GM23338 (cell line): ENCODE measurements at regions not wholly inside any gene's neighbourhood (a gene's known extent, or its start where the extent isn't known, plus 50 kb on each side); places are given as distances from the start of the nearest gene placed in this dataset.
"Not testable (repeated sequence)": the region's sequence is repeated elsewhere in the genome, so short reads cannot be mapped to it uniquely, and the experiment has no call there.

Experiments
- ATAC-seq: fragments of 200-7000 bp; cut with Tn5 transposase; 3 replicates; pipeline ENCODE4 v1.9.1; 2020
- DNase-seq: peaks from one replicate; pipeline ENCODE4 v3.0.0-alpha.2; 2015; ENCODE audit warnings: low spot score
- H2AFZ ChIP-seq: fragments of 200-600 bp; sonication (generic); 2 replicates; pipeline ENCODE4 v1.8.0; 2016; ENCODE audit warnings: antibody characterized with exemption, mild to moderate bottlenecking, moderate library complexity
- H3F3A ChIP-seq: fragments of 200-600 bp; sonication (generic); replicated peaks from 2 replicates; pipeline ENCODE4 v1.8.0; 2017; ENCODE audit warnings: antibody characterized with exemption, mixed run types, low read depth
- H3K27ac ChIP-seq: fragments of 200-600 bp; sonication (generic); 2 replicates; pipeline ENCODE4 v1.6.1; 2016; ENCODE audit warnings: low read depth
- H3K27me3 ChIP-seq: fragments of 200-600 bp; sonication (generic); 2 replicates; pipeline ENCODE4 v1.8.0; 2016; ENCODE audit warnings: mild to moderate bottlenecking, mixed run types, moderate library complexity; ENCODE audit not compliant: insufficient read depth
- H3K36me3 ChIP-seq: fragments of 200-600 bp; sonication (generic); 2 replicates; pipeline ENCODE4 v1.8.0; 2016; ENCODE audit warnings: mild to moderate bottlenecking; ENCODE audit not compliant: insufficient read depth
- H3K4me1 ChIP-seq: fragments of 200-600 bp; sonication (generic); 2 replicates; pipeline ENCODE4 v1.8.0; 2016; ENCODE audit warnings: mild to moderate bottlenecking, moderate library complexity; ENCODE audit not compliant: insufficient read depth
- H3K4me2 ChIP-seq: fragments of 200-600 bp; sonication (generic); 2 replicates; pipeline ENCODE4 v1.7.1; 2017; ENCODE audit warnings: mixed run types
- H3K4me3 ChIP-seq: fragments of 200-600 bp; sonication (generic); 2 replicates; pipeline ENCODE4 v1.6.1; 2016; ENCODE audit warnings: mixed run types
- H3K79me2 ChIP-seq: fragments of 200-600 bp; sonication (generic); replicated peaks from 2 replicates; pipeline ENCODE4 v1.8.0; 2017; ENCODE audit warnings: mild to moderate bottlenecking; ENCODE audit not compliant: insufficient read depth
- H3K9me2 ChIP-seq: fragments of 200-600 bp; sonication (generic); 2 replicates; pipeline ENCODE4 v1.8.0; 2017; ENCODE audit not compliant: insufficient read depth
- H4K20me1 ChIP-seq: fragments of 200-600 bp; sonication (generic); replicated peaks from 2 replicates; pipeline ENCODE4 v1.8.0; 2017; ENCODE audit warnings: mild to moderate bottlenecking; ENCODE audit not compliant: insufficient read depth
- H3K27ac Mint-ChIP-seq: 2 replicates; pipeline ENCODE4 v1.8.0; 2020; ENCODE audit warnings: inconsistent platforms, mild to moderate bottlenecking, moderate library complexity, mixed read lengths
- H3K27me3 Mint-ChIP-seq: 3 replicates; pipeline ENCODE4 v1.8.0; 2022; ENCODE audit warnings: low read depth, mild to moderate bottlenecking, moderate library complexity, mixed read lengths, inconsistent platforms; ENCODE audit not compliant: insufficient read depth, poor library complexity
- H3K36me3 Mint-ChIP-seq: 3 replicates; pipeline ENCODE4 v1.8.0; 2021; ENCODE audit warnings: low read depth, mild to moderate bottlenecking, inconsistent platforms, moderate library complexity, mixed read lengths
- H3K4me1 Mint-ChIP-seq: 3 replicates; pipeline ENCODE4 v1.8.0; 2020; ENCODE audit warnings: mild to moderate bottlenecking, inconsistent platforms, mixed read lengths
- H3K4me3 Mint-ChIP-seq: 3 replicates; pipeline ENCODE4 v1.8.0; 2021; ENCODE audit warnings: moderate library complexity, mild to moderate bottlenecking, inconsistent platforms, mixed read lengths
- H3K9me3 Mint-ChIP-seq: 3 replicates; pipeline ENCODE4 v1.8.0; 2020; ENCODE audit warnings: moderate library complexity, mild to moderate bottlenecking, inconsistent platforms, mixed read lengths
- CREB1 ChIP-seq: fragments of 250-450 bp; sonication (Bioruptor Pico); IDR thresholded peaks from 2 replicates; pipeline ENCODE4 v1.5.0; 2020; ENCODE audit warnings: low read depth, mild to moderate bottlenecking, moderate library complexity
- NANOG ChIP-seq: IDR thresholded peaks from 2 replicates; pipeline ENCODE4 v1.6.1; 2016; ENCODE audit warnings: antibody characterized with exemption, borderline replicate concordance
- REST ChIP-seq: IDR thresholded peaks from one replicate; pipeline ENCODE4 v1.6.1; 2018; ENCODE audit warnings: antibody characterized with exemption; ENCODE audit not compliant: unreplicated experiment
- ZNF114 ChIP-seq: fragments of 250-450 bp; sonication (Bioruptor Pico); IDR thresholded peaks from 2 replicates; pipeline ENCODE4 v1.5.0; 2020; ENCODE audit warnings: mild to moderate bottlenecking, moderate library complexity
- ZNF462 ChIP-seq: fragments of 250-450 bp; sonication (Bioruptor Pico); IDR thresholded peaks from 2 replicates; pipeline ENCODE4 v1.5.0; 2020; ENCODE audit warnings: mild to moderate bottlenecking, moderate library complexity

- not testable (repeated sequence) for H3K4me2 ChIP-seq, ATAC-seq, H3K9me2 ChIP-seq, H3F3A ChIP-seq, H3K4me1 ChIP-seq, H3K27ac Mint-ChIP-seq, DNase-seq, H3K4me3 Mint-ChIP-seq, H3K36me3 Mint-ChIP-seq, H3K4me3 ChIP-seq, H2AFZ ChIP-seq, H4K20me1 ChIP-seq, H3K36me3 ChIP-seq, H3K27me3 ChIP-seq, H3K27ac ChIP-seq, H3K27me3 Mint-ChIP-seq, H3K79me2 ChIP-seq, H3K9me3 Mint-ChIP-seq
- H3K4me1 Mint-ChIP-seq = peaks cover 14% of the 10 kb centered on the region; the same call in 2 of the 3 replicates
Measured at GRCh38 chr6:8832695-8833094, 397.4 kb upstream of the SLC35B3 start.

- H3K4me3 Mint-ChIP-seq = no peak overlapping the region
- no peak overlapping the region for H2AFZ ChIP-seq
- H4K20me1 ChIP-seq = no peaks in the 10 kb centered on the region
- no peak overlapping the region for H3K4me2 ChIP-seq
- no peaks in the 10 kb centered on the region for H3K36me3 ChIP-seq
- H3K27me3 Mint-ChIP-seq = no peaks in the 10 kb centered on the region
- no peaks in the 10 kb centered on the region for H3K27me3 ChIP-seq
- DNase-seq (no peak), ATAC-seq (no peak)
- H3K4me1 Mint-ChIP-seq = peaks cover 9% of the 10 kb centered on the region; the same call in 2 of the 3 replicates
- no peaks in the 10 kb centered on the region for H3K79me2 ChIP-seq
- H3K4me1 ChIP-seq = 0 out of 2 replicates have a peak, but pooled peaks cover 7% of the 10 kb centered on the region
- H3K27ac ChIP-seq = no peak overlapping the region
- 0 out of 2 replicates have a peak, but pooled peaks cover 4% of the 10 kb centered on the region for H3K9me2 ChIP-seq
- H3K36me3 Mint-ChIP-seq = no peaks in the 10 kb centered on the region
- H3F3A ChIP-seq = no peaks in the 10 kb centered on the region
- H3K9me3 Mint-ChIP-seq = no peaks in the 10 kb centered on the region
- no peak overlapping the region for H3K27ac Mint-ChIP-seq
- TF ChIP-seq ZNF462 (CRISPR knock-in tag) (no peak), REST (no peak), CREB1 (no peak), NANOG (no peak), ZNF114 (CRISPR knock-in tag) (no peak)
- no peak overlapping the region for H3K4me3 ChIP-seq
Measured at GRCh38 chr6:8831366-8832152, 396.2 kb upstream of the SLC35B3 start.
